ENCODE measurements at regions not wholly inside any gene's neighbourhood (a gene's known extent, or its start where the extent isn't known, plus 50 kb on each side); places are given as distances from the start of the nearest gene placed in this dataset.

DNA sequence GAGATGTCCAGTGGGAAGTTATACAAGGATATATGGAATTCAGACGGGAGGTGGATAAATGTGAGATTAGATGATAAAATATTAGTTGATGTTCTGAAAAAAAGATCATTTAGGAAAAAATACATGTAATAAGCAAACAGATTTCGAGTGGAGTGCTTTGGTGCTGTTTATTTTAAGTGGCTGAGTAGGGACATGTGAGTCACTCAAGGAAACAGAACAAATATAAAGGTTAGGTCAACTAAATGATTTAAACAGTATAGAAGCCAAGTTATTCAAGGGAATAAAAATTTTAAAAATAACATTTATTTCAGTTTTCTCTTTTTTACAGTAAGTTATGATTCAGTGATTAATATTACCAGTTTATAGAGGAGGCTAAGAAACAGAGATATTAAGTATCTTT, 1046.7 kb upstream of the B3GALT2 start:
- Histone ChIP-seq H3K9ac (no peak overlapping the region), H3K27me3 (no peaks in the 10 kb centered on the region), H3K36me3 (no peaks in the 10 kb centered on the region), H3F3A (ENCODE audit: low read depth) (no peaks in the 10 kb centered on the region), H3K9me3 (ENCODE audit: low read depth) (no peaks in the 10 kb centered on the region), H3K4me3 (no peak overlapping the region), H3K79me2 (ENCODE audit: low read depth) (no peaks in the 10 kb centered on the region), H2AFZ (replicated peaks) (no peak overlapping the region), H3K4me2 (no peak overlapping the region), H4K20me1 (ENCODE audit: low read depth) (no peaks in the 10 kb centered on the region), H3K27ac (no peak overlapping the region), H3K4me1 (no peaks in the 10 kb centered on the region)
- Mint-ChIP-seq H3K4me1 (no peaks in the 10 kb centered on the region), H3K36me3 (no peaks in the 10 kb centered on the region), H3K9me3 (no peaks in the 10 kb centered on the region), H3K27me3 (ENCODE audit: insufficient read depth, low read depth) (no peaks in the 10 kb centered on the region), H3K27ac (no peak overlapping the region), H3K4me3 (no peak overlapping the region)
- no peak for DNase-seq (ENCODE audit: low spot score)
- TF ChIP-seq EZH2phosphoT487 (IDR thresholded peaks at IDR 0.05) (no peak), EZH2 (IDR thresholded peaks at IDR 0.05) (no peak)
- TF ChIP-seq, protein P1, sequence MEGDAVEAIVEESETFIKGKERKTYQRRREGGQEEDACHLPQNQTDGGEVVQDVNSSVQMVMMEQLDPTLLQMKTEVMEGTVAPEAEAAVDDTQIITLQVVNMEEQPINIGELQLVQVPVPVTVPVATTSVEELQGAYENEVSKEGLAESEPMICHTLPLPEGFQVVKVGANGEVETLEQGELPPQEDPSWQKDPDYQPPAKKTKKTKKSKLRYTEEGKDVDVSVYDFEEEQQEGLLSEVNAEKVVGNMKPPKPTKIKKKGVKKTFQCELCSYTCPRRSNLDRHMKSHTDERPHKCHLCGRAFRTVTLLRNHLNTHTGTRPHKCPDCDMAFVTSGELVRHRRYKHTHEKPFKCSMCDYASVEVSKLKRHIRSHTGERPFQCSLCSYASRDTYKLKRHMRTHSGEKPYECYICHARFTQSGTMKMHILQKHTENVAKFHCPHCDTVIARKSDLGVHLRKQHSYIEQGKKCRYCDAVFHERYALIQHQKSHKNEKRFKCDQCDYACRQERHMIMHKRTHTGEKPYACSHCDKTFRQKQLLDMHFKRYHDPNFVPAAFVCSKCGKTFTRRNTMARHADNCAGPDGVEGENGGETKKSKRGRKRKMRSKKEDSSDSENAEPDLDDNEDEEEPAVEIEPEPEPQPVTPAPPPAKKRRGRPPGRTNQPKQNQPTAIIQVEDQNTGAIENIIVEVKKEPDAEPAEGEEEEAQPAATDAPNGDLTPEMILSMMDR (IDR thresholded peaks at IDR 0.05) = no peak

DNA sequence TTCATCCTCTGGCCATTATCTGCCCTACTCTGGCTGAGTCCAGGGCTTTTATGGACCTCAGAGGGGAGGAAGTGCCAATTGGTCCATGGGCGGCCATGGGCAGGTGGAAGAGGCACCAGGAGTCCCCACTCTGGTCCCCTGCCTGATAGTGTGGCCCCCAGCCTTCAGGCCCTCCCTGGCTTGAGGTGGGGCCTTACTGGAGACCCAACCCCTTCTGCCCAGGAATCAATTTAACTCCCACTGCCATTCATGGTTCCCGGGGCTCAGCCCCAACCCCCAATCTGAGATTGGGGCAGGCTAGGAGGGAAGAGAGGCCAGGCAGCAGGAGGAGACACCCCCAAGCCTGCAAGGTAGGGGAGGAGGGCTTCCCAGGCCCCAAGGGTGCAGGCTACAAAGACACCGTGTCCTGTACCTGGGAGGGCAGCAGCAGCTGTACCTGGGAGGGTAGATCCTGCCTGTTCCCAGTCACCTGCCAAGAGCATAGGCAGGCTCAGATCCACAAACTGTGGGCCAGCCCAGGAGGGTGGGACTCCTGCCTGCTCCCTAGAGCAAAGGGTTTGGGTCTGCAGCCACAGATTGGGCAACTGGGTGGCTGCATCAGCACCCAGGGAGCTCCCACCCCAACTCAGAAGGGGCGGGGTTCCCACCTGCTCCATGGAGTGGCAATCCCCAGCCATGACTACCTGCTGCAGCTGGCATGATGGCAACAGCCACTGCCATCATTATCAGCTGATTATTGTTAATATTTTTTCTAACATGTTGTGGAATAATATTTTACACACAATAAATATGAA, 1044.1 kb upstream of the B3GALT2 start:
- Histone ChIP-seq H2AFZ (replicated peaks) (no peak overlapping the region), H3F3A (ENCODE audit: low read depth) (no peaks in the 10 kb centered on the region), H3K27me3 (no peaks in the 10 kb centered on the region), H3K9ac (no peak overlapping the region), H3K27ac (no peak overlapping the region), H3K4me3 (no peak overlapping the region), H3K36me3 (no peaks in the 10 kb centered on the region), H4K20me1 (ENCODE audit: low read depth) (no peaks in the 10 kb centered on the region), H3K4me1 (no peaks in the 10 kb centered on the region), H3K9me3 (ENCODE audit: low read depth) (no peaks in the 10 kb centered on the region), H3K79me2 (ENCODE audit: low read depth) (no peaks in the 10 kb centered on the region), H3K4me2 (no peak overlapping the region)
- H3K27ac Mint-ChIP-seq = no peak overlapping the region
- H3K4me3 Mint-ChIP-seq = no peak overlapping the region
- H3K9me3 Mint-ChIP-seq = no peaks in the 10 kb centered on the region
- no peaks in the 10 kb centered on the region for H3K36me3 Mint-ChIP-seq
- H3K4me1 Mint-ChIP-seq = no peaks in the 10 kb centered on the region
- no peak for DNase-seq (ENCODE audit: low spot score)
- no peak for TF ChIP-seq EZH2 (IDR thresholded peaks at IDR 0.05)
- TF ChIP-seq EZH2phosphoT487 (IDR thresholded peaks at IDR 0.05) = no peak
- TF ChIP-seq, protein P1 (IDR thresholded peaks at IDR 0.05) = no peak
- H3K27me3 Mint-ChIP-seq (ENCODE audit: insufficient read depth, low read depth) = no peaks in the 10 kb centered on the region

DNA sequence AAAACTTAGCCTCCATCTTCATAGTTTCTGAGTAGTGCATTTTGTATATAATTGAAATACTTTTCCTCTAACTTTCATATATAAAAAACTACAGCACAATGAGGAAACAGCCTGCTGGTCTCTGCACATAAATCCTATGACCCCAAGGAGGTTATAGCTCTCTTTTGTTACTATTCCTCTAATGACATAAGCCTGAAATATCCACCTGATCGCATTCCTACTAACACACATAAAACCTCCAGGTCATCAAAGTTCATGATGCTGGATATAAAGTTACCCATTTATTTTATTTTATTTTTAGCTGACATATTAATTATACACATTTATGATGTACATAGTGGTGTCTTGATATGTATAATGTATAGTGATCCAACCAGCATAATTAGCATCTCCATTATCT, 1042.0 kb upstream of the B3GALT2 start:
- Mint-ChIP-seq H3K36me3 (no peaks in the 10 kb centered on the region), H3K9me3 (no peaks in the 10 kb centered on the region), H3K4me3 (no peak overlapping the region), H3K4me1 (no peaks in the 10 kb centered on the region), H3K27me3 (ENCODE audit: insufficient read depth, low read depth) (no peaks in the 10 kb centered on the region), H3K27ac (no peak overlapping the region)
- TF ChIP-seq EZH2 (IDR thresholded peaks at IDR 0.05) (no peak), EZH2phosphoT487 (IDR thresholded peaks at IDR 0.05) (no peak)
- TF ChIP-seq, protein P1 (IDR thresholded peaks at IDR 0.05) = no peak
- H3K4me1 ChIP-seq = no peaks in the 10 kb centered on the region
- no peak for DNase-seq (ENCODE audit: low spot score)
- H3F3A ChIP-seq (ENCODE audit: low read depth) = no peaks in the 10 kb centered on the region
- no peak overlapping the region for H2AFZ ChIP-seq (replicated peaks)
- H3K27me3 ChIP-seq = no peaks in the 10 kb centered on the region
- H3K9me3 ChIP-seq (ENCODE audit: low read depth) = no peaks in the 10 kb centered on the region
- no peak overlapping the region for H3K4me2 ChIP-seq
- no peak overlapping the region for H3K27ac ChIP-seq
- H3K9ac ChIP-seq = no peak overlapping the region
- H3K79me2 ChIP-seq (ENCODE audit: low read depth) = no peaks in the 10 kb centered on the region
- no peaks in the 10 kb centered on the region for H4K20me1 ChIP-seq (ENCODE audit: low read depth)
- H3K36me3 ChIP-seq = no peaks in the 10 kb centered on the region
- H3K4me3 ChIP-seq = no peak overlapping the region

Data from neural progenitor cell (in vitro differentiated cells).